ENCODE measurements at regions not wholly inside any gene's neighbourhood (a gene's known extent, or its start where the extent isn't known, plus 50 kb on each side); places are given as distances from the start of the nearest gene placed in this dataset.

DNA sequence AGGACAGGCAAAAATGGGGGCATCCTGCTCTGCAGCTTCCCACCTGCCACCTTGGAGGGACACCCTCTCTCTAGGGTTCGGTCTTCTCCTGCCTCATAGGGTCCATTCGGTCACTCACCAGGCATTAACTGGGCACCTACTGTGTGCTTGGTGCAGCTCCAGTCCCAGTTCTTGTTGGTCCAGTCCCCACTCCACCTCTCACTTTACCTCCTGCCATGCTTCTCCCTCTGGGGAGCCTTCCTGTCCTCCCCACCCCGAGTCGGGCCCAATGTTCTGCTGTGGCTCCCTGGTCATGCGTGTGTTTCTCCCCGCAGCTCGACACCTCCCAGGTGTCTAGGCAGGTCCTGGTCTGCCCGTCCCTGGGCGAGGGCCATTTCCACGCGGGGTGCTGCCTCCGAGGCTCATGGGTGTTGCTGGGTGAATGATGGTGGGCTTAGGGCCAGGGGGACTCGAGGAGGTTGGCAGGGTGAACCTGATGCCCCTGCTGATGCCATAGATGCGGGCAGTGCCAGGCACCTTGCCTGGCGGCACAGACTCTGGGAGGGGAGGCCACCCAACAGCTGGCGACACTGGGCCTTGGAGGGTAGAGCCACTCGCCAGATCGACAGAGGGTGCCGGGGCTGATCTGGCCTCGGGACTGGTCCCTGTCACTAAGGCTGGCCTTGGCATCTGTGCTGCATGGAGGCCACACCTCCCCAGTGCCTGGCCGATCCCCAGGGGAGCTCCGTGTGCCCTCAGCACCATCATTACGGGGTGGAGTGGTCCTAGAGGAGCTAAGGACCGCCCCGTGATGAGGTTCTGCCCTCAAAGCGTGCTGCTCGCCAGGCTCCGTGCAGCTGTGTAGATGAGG is 66.0 kb upstream of the RNU6ATAC start:
- peaks cover 7% of the 10 kb centered on the region for H3K9me1 ChIP-seq (ENCODE audit: insufficient read depth, low read length)
- no peak for DNase-seq
- 86% methylated on average over 15 of the region's 28 CpGs; no CpG with 5 or more reads in 1 of the 2 experiments for WGBS, 2 experiments (ENCODE audit: extremely low coverage in 2 of 2, insufficient read length in 1 of 2)
- H3K9me3 ChIP-seq (ENCODE audit: control insufficient read depth, insufficient read depth, low read length) = no peaks in the 10 kb centered on the region
- H2AK5ac ChIP-seq (ENCODE audit: low read depth, low read length) = peak overlapping the region; percentile 20; the same call in 1 of the 2 replicates
- dilution Hi-C loops (cut with HindIII; ENCODE audit: low sequenced_read_pairs, unreplicated experiment) = no loop called here
- H2AFZ ChIP-seq (replicated peaks; ENCODE audit: low read length, poor library complexity) = no peak overlapping the region
- H4K91ac ChIP-seq (ENCODE audit: insufficient read depth, low read depth, low read length) = no peak overlapping the region; the same call in 1 of the 2 replicates
- no peaks in the 10 kb centered on the region for H3K27me3 ChIP-seq (ENCODE audit: control insufficient read depth, insufficient read depth, low read length)
- no peak overlapping the region for H4K8ac ChIP-seq (ENCODE audit: low read depth in 2 of 2, low read length in 2 of 2)
- H3K27ac ChIP-seq (ENCODE audit: insufficient read depth, low read length) = no peak overlapping the region
- H3K4ac ChIP-seq (ENCODE audit: low read depth, low read length) = no peak overlapping the region; the same call in 1 of the 2 replicates
- no peak overlapping the region for H3K9ac ChIP-seq (ENCODE audit: low read depth, low read length)
- no peaks in the 10 kb centered on the region for H3K79me1 ChIP-seq (ENCODE audit: low read depth in 1 of 2, low read length in 2 of 2)
- H4K5ac ChIP-seq (ENCODE audit: low read depth, low read length) = peak overlapping the region; percentile 18; the same call in 1 of the 2 replicates
- no peak overlapping the region for H3K14ac ChIP-seq (replicated peaks; ENCODE audit: low read depth, low read length)
- H2BK15ac ChIP-seq (ENCODE audit: low read depth, low read length) = no peak overlapping the region; the same call in 2 of the 3 replicates
- H2AK9ac ChIP-seq (replicated peaks; ENCODE audit: low read depth, low read length, poor library complexity) = peak overlapping the region; percentile 78
- H3K18ac ChIP-seq (ENCODE audit: low read depth, low read length) = no peak overlapping the region; the same call in 1 of the 2 replicates
- peak overlapping the region; percentile 60; the same call in 1 of the 2 replicates for H2BK120ac ChIP-seq (ENCODE audit: low read depth, low read length)
- ChIA-PET POLR2A (ENCODE audit: unreplicated experiment) (no interaction called here), CTCF (no interaction called here)
- in situ Hi-C loops (cut with MboI; ENCODE audit: low sequenced_read_pairs) = no loop called here
- H4K20me1 ChIP-seq (ENCODE audit: insufficient read depth, low read length) = no peaks in the 10 kb centered on the region
- peak overlapping the region; percentile 61; the same call in 1 of the 2 replicates for H2BK20ac ChIP-seq (ENCODE audit: low read depth, low read length)
- no peak overlapping the region for H3K23ac ChIP-seq (ENCODE audit: low read depth, low read length)
- H3K36me3 ChIP-seq (ENCODE audit: control insufficient read depth, insufficient read depth, low read length) = no peaks in the 10 kb centered on the region
- H3K4me2 ChIP-seq (ENCODE audit: low read depth, low read length) = no peak overlapping the region
- H2BK5ac ChIP-seq (ENCODE audit: low read depth, low read length, poor library complexity, severe bottlenecking) = no peak overlapping the region
- BruUV-seq (replicated peaks) = no TSS peak
- no peak overlapping the region for H3K56ac ChIP-seq (ENCODE audit: extremely low read depth, insufficient read depth, low read length)
- no peak for TF ChIP-seq MAZ (IDR thresholded peaks at IDR 0.05; ENCODE audit: borderline replicate concordance, low read depth, low read length)
- TF ChIP-seq CHD1 (IDR thresholded peaks at IDR 0.05; ENCODE audit: low read depth, low read length) = no peak
- TF ChIP-seq RAD21 (IDR thresholded peaks at IDR 0.05; ENCODE audit: low read length) = no peak
- no peak for TF ChIP-seq MXI1 (IDR thresholded peaks at IDR 0.05; ENCODE audit: borderline replicate concordance, low read depth, low read length)
- no peak for TF ChIP-seq BHLHE40 (IDR thresholded peaks at IDR 0.05; ENCODE audit: low read depth, low read length)
- no peak for TF ChIP-seq CTCF (conservative IDR thresholded peaks at IDR 0.05; ENCODE audit: low read depth, low read length)
- no peak for TF ChIP-seq CEBPB (IDR thresholded peaks at IDR 0.05; ENCODE audit: low read depth, low read length)
- TF ChIP-seq RFX5 (IDR thresholded peaks at IDR 0.05; ENCODE audit: low read depth, low read length) = no peak
- TF ChIP-seq RCOR1 (IDR thresholded peaks at IDR 0.05; ENCODE audit: insufficient replicate concordance, low read length) = no peak
- no peak for TF ChIP-seq NFE2L2 (IDR thresholded peaks at IDR 0.05; ENCODE audit: low read depth, low read length)
- peaks cover 26% of the 10 kb centered on the region for H3K4me1 ChIP-seq (ENCODE audit: control insufficient read depth, insufficient read depth, low read length)
- intact Hi-C loops (cut with micrococcal nuclease) = no loop called here
- no peak overlapping the region for H3K4me3 ChIP-seq (ENCODE audit: insufficient read depth, low read depth, low read length)
- no peak for ATAC-seq (ENCODE audit: low read depth)
